ENCODE measurements at regions not wholly inside any gene's neighbourhood (a gene's known extent, or its start where the extent isn't known, plus 50 kb on each side); places are given as distances from the start of the nearest gene placed in this dataset.

DNA sequence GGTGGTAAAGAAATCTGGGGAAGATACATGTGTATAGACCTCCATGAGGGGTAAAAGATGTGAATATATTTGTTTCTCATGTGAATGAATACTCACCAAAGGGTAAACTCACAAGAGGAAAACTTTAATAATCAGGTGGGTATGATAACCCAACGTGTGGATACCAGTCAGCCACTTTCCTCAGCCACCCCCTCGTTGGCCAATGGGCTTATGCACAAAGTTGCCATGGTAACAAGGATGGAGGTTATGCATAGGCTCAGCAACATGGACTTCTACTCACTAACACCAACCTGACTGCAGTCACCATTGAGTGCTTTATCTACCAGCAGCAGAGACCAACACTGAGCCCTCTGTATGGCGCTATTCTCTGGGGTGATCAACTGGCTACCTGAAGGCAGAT lies 424.4 kb downstream of the DUSP10 start:
- Mint-ChIP-seq H3K27ac (ENCODE audit: unreplicated experiment) (no peak overlapping the region), H3K9me3 (ENCODE audit: low read depth) (no peaks in the 10 kb centered on the region), H3K27me3 (ENCODE audit: low read depth) (peaks cover 10% of the 10 kb centered on the region), H3K4me1 (ENCODE audit: low read depth) (peaks cover 19% of the 10 kb centered on the region), H3K4me3 (ENCODE audit: unreplicated experiment) (no peak overlapping the region), H3K36me3 (ENCODE audit: low read depth) (no peaks in the 10 kb centered on the region)
- TF ChIP-seq, protein P1, sequence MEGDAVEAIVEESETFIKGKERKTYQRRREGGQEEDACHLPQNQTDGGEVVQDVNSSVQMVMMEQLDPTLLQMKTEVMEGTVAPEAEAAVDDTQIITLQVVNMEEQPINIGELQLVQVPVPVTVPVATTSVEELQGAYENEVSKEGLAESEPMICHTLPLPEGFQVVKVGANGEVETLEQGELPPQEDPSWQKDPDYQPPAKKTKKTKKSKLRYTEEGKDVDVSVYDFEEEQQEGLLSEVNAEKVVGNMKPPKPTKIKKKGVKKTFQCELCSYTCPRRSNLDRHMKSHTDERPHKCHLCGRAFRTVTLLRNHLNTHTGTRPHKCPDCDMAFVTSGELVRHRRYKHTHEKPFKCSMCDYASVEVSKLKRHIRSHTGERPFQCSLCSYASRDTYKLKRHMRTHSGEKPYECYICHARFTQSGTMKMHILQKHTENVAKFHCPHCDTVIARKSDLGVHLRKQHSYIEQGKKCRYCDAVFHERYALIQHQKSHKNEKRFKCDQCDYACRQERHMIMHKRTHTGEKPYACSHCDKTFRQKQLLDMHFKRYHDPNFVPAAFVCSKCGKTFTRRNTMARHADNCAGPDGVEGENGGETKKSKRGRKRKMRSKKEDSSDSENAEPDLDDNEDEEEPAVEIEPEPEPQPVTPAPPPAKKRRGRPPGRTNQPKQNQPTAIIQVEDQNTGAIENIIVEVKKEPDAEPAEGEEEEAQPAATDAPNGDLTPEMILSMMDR (IDR thresholded peaks at IDR 0.05): no peak
- no peak for DNase-seq (ENCODE audit: low spot score)

DNA sequence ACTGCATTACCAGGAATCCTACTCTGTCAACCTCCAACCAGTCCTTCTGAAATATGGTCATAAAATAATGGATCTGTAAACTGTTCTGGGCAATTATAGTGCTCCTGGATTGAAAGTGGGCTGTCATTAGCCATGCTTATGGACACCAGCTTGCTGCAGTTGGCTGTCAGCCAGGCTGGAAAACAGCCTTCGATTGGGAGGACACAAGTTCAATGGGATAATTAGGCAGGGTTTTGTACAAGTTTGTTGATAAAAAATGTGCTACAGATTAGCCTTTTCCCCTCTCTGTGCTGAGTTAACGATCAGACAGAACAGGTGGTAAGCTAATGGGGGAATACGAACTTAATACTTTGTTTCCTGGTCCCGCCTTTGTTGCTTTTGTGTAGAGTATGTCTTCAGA lies 413.9 kb downstream of the DUSP10 start:
- H3K4me3 Mint-ChIP-seq (ENCODE audit: unreplicated experiment): no peak overlapping the region
- TF ChIP-seq, protein P1 (IDR thresholded peaks at IDR 0.05): no peak
- peaks cover 21% of the 10 kb centered on the region for H3K9me3 Mint-ChIP-seq (ENCODE audit: low read depth)
- H3K27ac Mint-ChIP-seq (ENCODE audit: unreplicated experiment): no peak overlapping the region
- no peaks in the 10 kb centered on the region for H3K4me1 Mint-ChIP-seq (ENCODE audit: low read depth)
- H3K36me3 Mint-ChIP-seq (ENCODE audit: low read depth): no peaks in the 10 kb centered on the region
- DNase-seq (ENCODE audit: low spot score): no peak
- peaks cover 6% of the 10 kb centered on the region for H3K27me3 Mint-ChIP-seq (ENCODE audit: low read depth)

DNA sequence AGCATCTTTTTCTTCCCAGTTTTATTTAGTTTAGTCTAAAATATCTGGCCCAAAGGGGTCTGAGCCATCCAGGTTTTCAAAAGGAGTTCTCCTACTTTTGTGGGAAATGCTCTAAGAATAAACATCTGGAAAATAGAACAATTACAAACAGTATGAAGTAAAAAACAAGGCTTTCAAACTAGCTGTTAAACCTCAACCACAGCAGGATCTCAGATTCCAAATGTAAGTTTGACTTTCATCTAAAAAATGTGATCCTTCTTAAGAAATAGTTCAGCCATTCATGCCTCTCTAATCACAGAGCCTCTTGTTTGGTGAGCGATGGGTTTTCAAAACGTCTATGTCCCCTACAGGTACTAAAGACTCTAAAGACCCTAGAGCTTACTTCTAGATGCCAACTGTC lies 413.5 kb downstream of the DUSP10 start:
- Mint-ChIP-seq H3K27me3 (ENCODE audit: low read depth) (peaks cover 3% of the 10 kb centered on the region), H3K36me3 (ENCODE audit: low read depth) (no peaks in the 10 kb centered on the region), H3K4me3 (ENCODE audit: unreplicated experiment) (no peak overlapping the region), H3K27ac (ENCODE audit: unreplicated experiment) (no peak overlapping the region), H3K9me3 (ENCODE audit: low read depth) (peaks cover 21% of the 10 kb centered on the region), H3K4me1 (ENCODE audit: low read depth) (no peaks in the 10 kb centered on the region)
- TF ChIP-seq, protein P1 (IDR thresholded peaks at IDR 0.05): no peak
- DNase-seq (ENCODE audit: low spot score): no peak

DNA sequence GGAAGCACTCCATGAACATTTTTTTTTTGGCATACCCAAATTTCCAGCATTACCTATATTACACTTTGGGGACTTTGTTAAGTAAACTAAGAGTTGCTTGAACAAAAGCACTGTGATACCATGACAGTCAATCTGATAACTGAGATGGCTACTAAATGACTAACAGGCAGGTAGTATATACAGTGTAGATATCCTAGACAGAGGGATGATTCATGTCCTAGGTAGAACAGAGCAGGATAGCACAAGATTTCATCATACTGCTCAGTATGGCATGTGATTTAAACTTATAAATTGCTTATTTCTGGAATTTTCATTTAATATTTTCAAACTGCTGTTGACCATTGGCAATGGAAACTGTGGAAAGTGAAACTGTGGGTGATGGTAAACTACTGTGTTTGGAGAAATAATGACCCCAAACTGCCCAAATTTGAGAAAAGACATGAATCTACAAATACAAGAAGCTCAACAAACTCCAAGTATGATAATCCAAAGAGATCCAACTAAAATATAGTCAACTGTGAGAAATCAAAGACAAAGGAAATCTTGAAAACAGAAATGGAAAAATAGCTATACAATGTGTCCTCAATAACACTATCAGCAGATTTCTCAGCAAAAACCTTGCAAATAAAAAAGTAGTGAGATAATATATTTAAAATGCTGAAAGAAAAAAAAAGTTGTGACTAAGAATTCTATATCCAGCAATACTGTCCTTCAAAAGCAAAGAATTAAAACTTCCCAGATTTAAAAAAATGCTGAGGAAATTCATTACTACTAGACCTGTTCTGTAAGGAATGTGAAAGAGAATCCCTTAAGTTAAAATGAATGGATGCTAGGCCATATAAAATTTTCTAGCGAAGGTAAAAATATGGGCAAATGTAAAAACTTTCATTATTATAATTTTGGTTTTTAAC lies 410.4 kb downstream of the DUSP10 start:
- Mint-ChIP-seq H3K27ac (ENCODE audit: unreplicated experiment) (no peak overlapping the region), H3K36me3 (ENCODE audit: low read depth) (no peaks in the 10 kb centered on the region), H3K27me3 (ENCODE audit: low read depth) (peaks cover 3% of the 10 kb centered on the region), H3K4me1 (ENCODE audit: low read depth) (no peaks in the 10 kb centered on the region), H3K9me3 (ENCODE audit: low read depth) (peaks cover 21% of the 10 kb centered on the region), H3K4me3 (ENCODE audit: unreplicated experiment) (no peak overlapping the region)
- TF ChIP-seq, protein P1 (IDR thresholded peaks at IDR 0.05): no peak
- DNase-seq (ENCODE audit: low spot score): no peak

DNA sequence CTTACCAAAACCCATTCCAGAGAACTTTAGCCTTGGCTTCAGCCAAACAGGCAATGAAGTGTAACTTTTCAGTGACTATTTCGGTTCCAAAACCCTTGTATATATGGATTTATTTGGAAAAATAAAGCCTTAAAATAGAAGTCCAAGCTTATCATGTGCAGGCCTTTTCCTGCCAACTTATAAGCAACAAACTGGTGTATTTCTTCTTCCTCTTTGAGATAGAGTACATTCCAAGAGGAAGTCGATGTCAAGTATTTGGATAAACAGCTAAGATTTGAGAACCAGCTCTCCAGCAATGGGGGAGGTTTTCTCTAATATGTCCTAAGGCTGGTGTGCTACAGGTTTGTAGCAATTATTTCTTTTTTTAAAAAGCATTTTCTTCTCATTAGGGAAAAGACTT lies 407.8 kb downstream of the DUSP10 start:
- Mint-ChIP-seq H3K4me3 (ENCODE audit: unreplicated experiment) (no peak overlapping the region), H3K4me1 (ENCODE audit: low read depth) (no peaks in the 10 kb centered on the region), H3K9me3 (ENCODE audit: low read depth) (peaks cover 21% of the 10 kb centered on the region), H3K27ac (ENCODE audit: unreplicated experiment) (no peak overlapping the region), H3K36me3 (ENCODE audit: low read depth) (no peaks in the 10 kb centered on the region), H3K27me3 (ENCODE audit: low read depth) (peaks cover under 1% of the 10 kb centered on the region)
- TF ChIP-seq, protein P1 (IDR thresholded peaks at IDR 0.05): no peak
- DNase-seq (ENCODE audit: low spot score): no peak
